Neuronal stem cell (in vitro differentiated cells): ENCODE measurements at regions not wholly inside any gene's neighbourhood (a gene's known extent, or its start where the extent isn't known, plus 50 kb on each side); places are given as distances from the start of the nearest gene placed in this dataset.

ENCODE experiments used
- DNase-seq: peaks from one replicate; pipeline ENCODE4 v3.0.0-alpha.2; 2013; ENCODE audit warnings: low spot score
- H2AFZ ChIP-seq: one replicate; pipeline ENCODE4 v1.6.1; 2013; ENCODE audit warnings: mild to moderate bottlenecking, low read length, inconsistent platforms
- H2AK5ac ChIP-seq: 2 replicates; pipeline ENCODE4 v1.6.1; 2013; ENCODE audit warnings: low read depth, mild to moderate bottlenecking, inconsistent platforms, low read length, moderate library complexity, mixed read lengths
- H2BK120ac ChIP-seq: 2 replicates; pipeline ENCODE4 v1.6.1; 2013; ENCODE audit warnings: low read depth, mild to moderate bottlenecking, inconsistent platforms, low read length, moderate library complexity, mixed read lengths
- H2BK12ac ChIP-seq: one replicate; pipeline ENCODE4 v1.6.1; 2013; ENCODE audit warnings: low read length, inconsistent platforms
- H2BK15ac ChIP-seq: 2 replicates; pipeline ENCODE4 v1.6.1; 2013; ENCODE audit warnings: mild to moderate bottlenecking, low read length, inconsistent platforms, mixed read lengths
- H2BK5ac ChIP-seq: one replicate; pipeline ENCODE4 v1.6.1; 2013; ENCODE audit warnings: inconsistent platforms, mild to moderate bottlenecking, low read length, moderate library complexity
- H3K14ac ChIP-seq: one replicate; pipeline ENCODE4 v1.6.1; 2013; ENCODE audit warnings: low read length, inconsistent platforms
- H3K18ac ChIP-seq: 2 replicates; pipeline ENCODE4 v1.6.1; 2013; ENCODE audit warnings: low read length, inconsistent platforms
- H3K23ac ChIP-seq: 2 replicates; pipeline ENCODE4 v1.6.1; 2013; ENCODE audit warnings: low read depth, mild to moderate bottlenecking, mixed read lengths, low read length, inconsistent platforms; ENCODE audit not compliant: poor library complexity
- H3K27ac ChIP-seq: replicated peaks from 3 replicates; pipeline ENCODE4 v1.5.1; 2013; ENCODE audit warnings: low read length, inconsistent platforms
- H3K27me3 ChIP-seq, 3 experiments: 2 replicates each; pipeline ENCODE4 v1.6.1; 2013; ENCODE audit warnings: low read length in 3 of 3, mild to moderate bottlenecking in 2 of 3, inconsistent platforms in 1 of 3, low read depth in 1 of 3, mixed read lengths in 1 of 3, moderate library complexity in 1 of 3; ENCODE audit not compliant: control insufficient read depth in 3 of 3, insufficient read depth in 3 of 3
- H3K36me3 ChIP-seq, 2 donors: replicated peaks in 1 of 2; 2 replicates each; pipeline ENCODE4 v1.6.1; 2013; ENCODE audit warnings: low read length in 2 of 2; ENCODE audit not compliant: control insufficient read depth in 2 of 2, insufficient read depth in 2 of 2
- H3K4ac ChIP-seq: 2 replicates; pipeline ENCODE4 v1.6.1; 2013; ENCODE audit warnings: inconsistent platforms, mild to moderate bottlenecking, low read length, moderate library complexity
- H3K4me1 ChIP-seq, 2 donors: 1 replicate in 1 of 2; 2 replicates in 1 of 2; pipeline ENCODE4 v1.6.1; 2013; ENCODE audit warnings: low read length in 2 of 2, low read depth in 1 of 2; ENCODE audit not compliant: control insufficient read depth in 2 of 2, insufficient read depth in 1 of 2
- H3K4me2 ChIP-seq: one replicate; pipeline ENCODE4 v1.6.1; 2013; ENCODE audit warnings: mild to moderate bottlenecking, low read length, inconsistent platforms; ENCODE audit not compliant: insufficient read depth, poor library complexity, severe bottlenecking
- H3K4me3 ChIP-seq, 2 donors: 2 replicates each; pipeline ENCODE4 v1.5.1; 2013; ENCODE audit warnings: low read length in 2 of 2, mild to moderate bottlenecking in 2 of 2, inconsistent platforms in 1 of 2, moderate library complexity in 1 of 2
- H3K79me1 ChIP-seq: one replicate; pipeline ENCODE4 v1.6.1; 2013; ENCODE audit warnings: low read depth, mild to moderate bottlenecking, inconsistent platforms, low read length, moderate library complexity
- H3K9ac ChIP-seq: one replicate; pipeline ENCODE4 v1.6.1; 2013; ENCODE audit warnings: mild to moderate bottlenecking, low read depth, low read length, inconsistent platforms; ENCODE audit not compliant: poor library complexity
- H3K9me3 ChIP-seq, 2 donors: replicated peaks in 1 of 2; 2 replicates each; pipeline versions ENCODE3 to v1.6.1; 2013; ENCODE audit warnings: low read length in 2 of 2, mild to moderate bottlenecking in 2 of 2, inconsistent platforms in 1 of 2, low read depth in 1 of 2, mixed read lengths in 1 of 2, moderate library complexity in 1 of 2; ENCODE audit not compliant: control insufficient read depth in 2 of 2, insufficient read depth in 1 of 2
- H4K8ac ChIP-seq: one replicate; pipeline ENCODE4 v1.6.1; 2013; ENCODE audit warnings: low read depth, mild to moderate bottlenecking, inconsistent platforms, low read length, moderate library complexity
- H4K91ac ChIP-seq: one replicate; pipeline ENCODE4 v1.6.1; 2013; ENCODE audit warnings: low read length, low read depth, mild to moderate bottlenecking, inconsistent platforms; ENCODE audit not compliant: poor library complexity
- WGBS, 2 donors: extraction: QIAGEN DNeasy Blood & Tissue Kit; methylation state at CpG; one replicate each; pipeline ENCODE4 v1.1.7; 2013; ENCODE audit warnings: missing lambda C conversion rate in 2 of 2, mixed read lengths in 1 of 2; ENCODE audit not compliant: insufficient read length in 2 of 2, insufficient replicate concordance in 1 of 2; ENCODE audit errors: extremely low coverage in 2 of 2; 5-methylcytosine and 5-hydroxymethylcytosine counted together

DNA sequence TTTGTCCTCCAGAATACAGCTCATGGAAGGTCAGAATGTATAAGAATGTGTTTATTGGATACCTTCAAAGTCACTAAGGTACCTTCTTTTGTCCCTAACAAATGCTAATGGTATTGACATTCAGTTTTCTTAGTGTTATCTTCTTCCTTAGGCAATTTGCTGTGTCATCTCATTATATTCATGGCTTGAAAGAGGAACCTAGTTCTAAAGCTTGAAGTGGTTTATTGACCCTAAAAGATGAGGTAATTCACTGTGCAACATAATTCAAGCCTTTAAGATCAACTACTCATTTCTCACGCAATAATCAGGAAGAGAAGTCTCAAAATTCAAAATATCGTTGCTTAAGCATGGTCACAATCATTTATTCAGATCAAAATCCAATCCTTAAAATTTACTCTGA is 342.7 kb upstream of the RIOK2 start:
- Histone ChIP-seq H3K9me3 (no peaks in the 10 kb centered on the region), H3K79me1 (no peaks in the 10 kb centered on the region), H3K4me2 (no peak overlapping the region), H2BK12ac (no peak overlapping the region), H3K18ac (no peak overlapping the region), H3K36me3 (no peaks in the 10 kb centered on the region), H3K9ac (no peak overlapping the region), H3K14ac (no peak overlapping the region), H3K27me3 (no peaks in the 10 kb centered on the region), H2BK120ac (no peak overlapping the region), H2AK5ac (no peak overlapping the region), H3K23ac (no peak overlapping the region), H2AFZ (no peak overlapping the region), H4K91ac (no peak overlapping the region), H2BK5ac (no peak overlapping the region), H2BK15ac (no peak overlapping the region), H3K4me1 (no peaks in the 10 kb centered on the region), H4K8ac (no peak overlapping the region), H3K4me3 (no peak overlapping the region), H3K4ac (no peak overlapping the region), H3K27ac (no peak overlapping the region)
- WGBS, 2 donors, result no CpG with 5 or more reads among the region's 2 CpGs
- no peak for DNase-seq

- no peak overlapping the region for H2BK5ac ChIP-seq
- H2BK15ac ChIP-seq, result no peak overlapping the region
- H3K4me1 ChIP-seq, result no peaks in the 10 kb centered on the region
- no peak overlapping the region for H3K4me3 ChIP-seq
- H3K4ac ChIP-seq, result no peak overlapping the region
- no peak overlapping the region for H3K9ac ChIP-seq
- WGBS, 2 donors, result no CpG with 5 or more reads among the region's 4 CpGs
- H4K91ac ChIP-seq, result no peak overlapping the region
- H3K23ac ChIP-seq, result no peak overlapping the region
- no peak overlapping the region for H2AFZ ChIP-seq
- no peak for DNase-seq
- no peaks in the 10 kb centered on the region for H3K36me3 ChIP-seq
- H2AK5ac ChIP-seq, result no peak overlapping the region
- no peak overlapping the region for H3K18ac ChIP-seq
- no peak overlapping the region for H3K27ac ChIP-seq
- H3K4me2 ChIP-seq, result no peak overlapping the region
- H2BK120ac ChIP-seq, result no peak overlapping the region
- no peak overlapping the region for H3K14ac ChIP-seq
- no peaks in the 10 kb centered on the region for H3K27me3 ChIP-seq
- H3K9me3 ChIP-seq, result no peaks in the 10 kb centered on the region
- H4K8ac ChIP-seq, result no peak overlapping the region
- H2BK12ac ChIP-seq, result no peak overlapping the region
- no peaks in the 10 kb centered on the region for H3K79me1 ChIP-seq
These were observed 345.9 kb upstream of the RIOK2 start for GRCh38 chr5:97528941-97529340.

- no peak overlapping the region for H2BK15ac ChIP-seq
- H3K4me3 ChIP-seq, result no peak overlapping the region
- no peak overlapping the region for H3K23ac ChIP-seq
- DNase-seq, result no peak
- no peak overlapping the region for H3K4ac ChIP-seq
- H3K9me3 ChIP-seq, result no peaks in the 10 kb centered on the region
- no peak overlapping the region for H4K8ac ChIP-seq
- no peak overlapping the region for H2AK5ac ChIP-seq
- H3K18ac ChIP-seq, result no peak overlapping the region
- H3K4me1 ChIP-seq, result no peaks in the 10 kb centered on the region
- no peak overlapping the region for H2BK120ac ChIP-seq
- H3K27ac ChIP-seq, result no peak overlapping the region
- no peak overlapping the region for H3K4me2 ChIP-seq
- no peak overlapping the region for H2BK12ac ChIP-seq
- H3K27me3 ChIP-seq, result no peaks in the 10 kb centered on the region
- no peaks in the 10 kb centered on the region for H3K79me1 ChIP-seq
- H3K36me3 ChIP-seq, result no peaks in the 10 kb centered on the region
- no peak overlapping the region for H4K91ac ChIP-seq
- H3K9ac ChIP-seq, result no peak overlapping the region
- no peak overlapping the region for H2AFZ ChIP-seq
- no CpG with 5 or more reads among the region's 4 CpGs for WGBS, 2 donors
- no peak overlapping the region for H3K14ac ChIP-seq
- H2BK5ac ChIP-seq, result no peak overlapping the region
These were observed 346.4 kb upstream of the RIOK2 start for GRCh38 chr5:97529354-97529985.

- H3K36me3 ChIP-seq, result no peaks in the 10 kb centered on the region
- no peak overlapping the region for H2AK5ac ChIP-seq
- H3K27me3 ChIP-seq, result no peaks in the 10 kb centered on the region
- no peak overlapping the region for H4K91ac ChIP-seq
- no peak for DNase-seq
- no peak overlapping the region for H2BK120ac ChIP-seq
- no peaks in the 10 kb centered on the region for H3K4me1 ChIP-seq
- H4K8ac ChIP-seq, result no peak overlapping the region
- H2BK5ac ChIP-seq, result no peak overlapping the region
- H3K14ac ChIP-seq, result no peak overlapping the region
- no peaks in the 10 kb centered on the region for H3K79me1 ChIP-seq
- WGBS, 2 donors, result no CpG with 5 or more reads among the region's 2 CpGs
- H3K4ac ChIP-seq, result no peak overlapping the region
- H3K23ac ChIP-seq, result no peak overlapping the region
- no peak overlapping the region for H3K4me3 ChIP-seq
- H3K9me3 ChIP-seq, result no peaks in the 10 kb centered on the region
- H3K4me2 ChIP-seq, result no peak overlapping the region
- H2AFZ ChIP-seq, result no peak overlapping the region
- no peak overlapping the region for H2BK12ac ChIP-seq
- no peak overlapping the region for H3K18ac ChIP-seq
- no peak overlapping the region for H2BK15ac ChIP-seq
- no peak overlapping the region for H3K9ac ChIP-seq
- no peak overlapping the region for H3K27ac ChIP-seq
These were observed 348.5 kb upstream of the RIOK2 start for GRCh38 chr5:97531549-97531948.
